ENCODE measurements at regions not wholly inside any gene's neighbourhood (a gene's known extent, or its start where the extent isn't known, plus 50 kb on each side); places are given as distances from the start of the nearest gene placed in this dataset.

DNA sequence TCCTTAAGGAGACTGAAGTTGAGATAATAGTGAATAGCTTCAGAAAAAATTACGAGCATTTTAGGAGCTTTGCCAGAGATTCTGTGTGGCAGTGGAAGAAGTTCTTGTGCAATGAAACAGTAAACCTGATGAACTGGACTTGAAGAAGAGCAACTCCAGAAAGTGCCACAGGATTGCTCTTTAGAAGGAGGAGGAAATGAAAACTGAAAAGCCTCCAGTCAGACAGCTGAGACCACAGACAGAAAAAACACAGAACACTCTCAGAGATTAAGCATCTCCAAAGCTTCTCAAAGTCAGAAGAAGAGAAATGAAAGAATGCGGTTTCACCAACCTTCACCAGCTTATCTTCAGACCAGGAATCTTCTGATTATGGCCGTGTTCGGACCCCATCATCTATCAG, 329.7 kb upstream of the CNTNAP5 start:
- H3K4me1 ChIP-seq (ENCODE audit: control insufficient read depth in 1 of 2, insufficient read depth in 2 of 2, low read length in 2 of 2) = peaks cover 32 to 40% of the 10 kb centered on the region in 2 donors
- WGBS (ENCODE audit: insufficient coverage) = 0% methylated on average over 1 of the region's 4 CpGs
- Mint-ChIP-seq H3K4me3 (no peak overlapping the region), H3K27ac (peak overlapping the region in 1 of 7 donors; percentile 51), H3K4me1 (peaks cover 53% of the 10 kb centered on the region), H3K27me3 (ENCODE audit: low read depth in 3 of 3) (no peaks in the 10 kb centered on the region), H3K9me3 (peaks cover 0 to 3% (median 0%) of the 10 kb centered on the region in 7 donors), H3K36me3 (no peaks in the 10 kb centered on the region)
- H3K27me3 ChIP-seq (ENCODE audit: control insufficient read depth in 2 of 2, insufficient read depth in 2 of 2, low read length in 2 of 2) = no peaks in the 10 kb centered on the region
- no peak for DNase-seq
- H4K20me1 ChIP-seq (ENCODE audit: insufficient read depth, low read length) = no peaks in the 10 kb centered on the region
- H3K9ac ChIP-seq (ENCODE audit: insufficient read depth, low read length, poor library complexity, severe bottlenecking) = no peak overlapping the region
- intact Hi-C loops (cut with micrococcal nuclease) = no loop called here
- H3K79me2 ChIP-seq (ENCODE audit: insufficient read depth, low read length) = no peaks in the 10 kb centered on the region
- no peak overlapping the region for H3K4me2 ChIP-seq (replicated peaks; ENCODE audit: extremely low read depth, low read length, poor library complexity, severe bottlenecking)
- H3K4me3 ChIP-seq (replicated peaks in 1 of 3; ENCODE audit: low read depth in 2 of 3, low read length in 3 of 3) = no peak overlapping the region
- no peaks in the 10 kb centered on the region for H3K36me3 ChIP-seq (replicated peaks in 1 of 2; ENCODE audit: control insufficient read depth in 1 of 2, insufficient read depth in 2 of 2, low read length in 2 of 2)
- TF ChIP-seq, protein P1, sequence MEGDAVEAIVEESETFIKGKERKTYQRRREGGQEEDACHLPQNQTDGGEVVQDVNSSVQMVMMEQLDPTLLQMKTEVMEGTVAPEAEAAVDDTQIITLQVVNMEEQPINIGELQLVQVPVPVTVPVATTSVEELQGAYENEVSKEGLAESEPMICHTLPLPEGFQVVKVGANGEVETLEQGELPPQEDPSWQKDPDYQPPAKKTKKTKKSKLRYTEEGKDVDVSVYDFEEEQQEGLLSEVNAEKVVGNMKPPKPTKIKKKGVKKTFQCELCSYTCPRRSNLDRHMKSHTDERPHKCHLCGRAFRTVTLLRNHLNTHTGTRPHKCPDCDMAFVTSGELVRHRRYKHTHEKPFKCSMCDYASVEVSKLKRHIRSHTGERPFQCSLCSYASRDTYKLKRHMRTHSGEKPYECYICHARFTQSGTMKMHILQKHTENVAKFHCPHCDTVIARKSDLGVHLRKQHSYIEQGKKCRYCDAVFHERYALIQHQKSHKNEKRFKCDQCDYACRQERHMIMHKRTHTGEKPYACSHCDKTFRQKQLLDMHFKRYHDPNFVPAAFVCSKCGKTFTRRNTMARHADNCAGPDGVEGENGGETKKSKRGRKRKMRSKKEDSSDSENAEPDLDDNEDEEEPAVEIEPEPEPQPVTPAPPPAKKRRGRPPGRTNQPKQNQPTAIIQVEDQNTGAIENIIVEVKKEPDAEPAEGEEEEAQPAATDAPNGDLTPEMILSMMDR (IDR thresholded peaks at IDR 0.05) = no peak
- H3K9me3 ChIP-seq (replicated peaks in 1 of 2; ENCODE audit: control insufficient read depth in 1 of 2, insufficient read depth in 1 of 2, low read length in 2 of 2) = no peaks in the 10 kb centered on the region
- H2AFZ ChIP-seq (ENCODE audit: insufficient read depth, low read depth, low read length, poor library complexity, severe bottlenecking) = no peak overlapping the region
- no peak overlapping the region for H3K27ac ChIP-seq (ENCODE audit: low read depth in 1 of 2, low read length in 2 of 2)

DNA sequence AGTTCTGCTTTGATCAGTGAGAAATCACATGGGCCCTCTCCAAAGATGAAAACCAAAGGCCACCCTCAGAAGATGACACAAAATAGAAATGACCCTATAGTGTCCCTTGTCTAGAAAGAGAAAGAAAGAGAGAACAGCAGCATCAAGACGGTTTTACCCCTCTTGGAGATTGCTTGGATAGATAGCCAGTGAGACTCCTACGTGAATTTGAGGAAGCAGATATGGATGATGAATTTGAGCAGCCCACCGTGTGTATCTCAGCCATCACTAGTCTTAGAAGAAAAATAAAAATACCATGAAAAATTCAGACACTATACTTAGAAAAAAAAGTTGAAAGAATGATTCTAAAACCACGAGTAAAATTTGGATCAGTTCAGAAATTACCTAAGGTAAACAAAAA, 329.1 kb upstream of the CNTNAP5 start:
- Histone ChIP-seq H3K79me2 (ENCODE audit: insufficient read depth, low read length) (no peaks in the 10 kb centered on the region), H3K27me3 (ENCODE audit: control insufficient read depth in 2 of 2, insufficient read depth in 2 of 2, low read length in 2 of 2) (no peaks in the 10 kb centered on the region), H3K9me3 (replicated peaks in 1 of 2; ENCODE audit: control insufficient read depth in 1 of 2, insufficient read depth in 1 of 2, low read length in 2 of 2) (no peaks in the 10 kb centered on the region), H3K4me3 (replicated peaks in 1 of 3; ENCODE audit: low read depth in 2 of 3, low read length in 3 of 3) (no peak overlapping the region), H3K36me3 (replicated peaks in 1 of 2; ENCODE audit: control insufficient read depth in 1 of 2, insufficient read depth in 2 of 2, low read length in 2 of 2) (no peaks in the 10 kb centered on the region), H3K4me2 (replicated peaks; ENCODE audit: extremely low read depth, low read length, poor library complexity, severe bottlenecking) (no peak overlapping the region), H3K27ac (ENCODE audit: low read depth in 1 of 2, low read length in 2 of 2) (no peak overlapping the region), H2AFZ (ENCODE audit: insufficient read depth, low read depth, low read length, poor library complexity, severe bottlenecking) (no peak overlapping the region), H4K20me1 (ENCODE audit: insufficient read depth, low read length) (no peaks in the 10 kb centered on the region), H3K9ac (ENCODE audit: insufficient read depth, low read length, poor library complexity, severe bottlenecking) (no peak overlapping the region), H3K4me1 (ENCODE audit: control insufficient read depth in 1 of 2, insufficient read depth in 2 of 2, low read length in 2 of 2) (peaks cover 32 to 40% of the 10 kb centered on the region in 2 donors)
- Mint-ChIP-seq H3K9me3 (peaks cover 0 to 3% (median 0%) of the 10 kb centered on the region in 7 donors), H3K4me1 (peaks cover 53% of the 10 kb centered on the region), H3K4me3 (no peak overlapping the region), H3K27ac (no peak overlapping the region), H3K27me3 (ENCODE audit: low read depth in 3 of 3) (no peaks in the 10 kb centered on the region), H3K36me3 (no peaks in the 10 kb centered on the region)
- TF ChIP-seq, protein P1 (IDR thresholded peaks at IDR 0.05) = no peak
- WGBS (ENCODE audit: insufficient coverage) = 60% methylated on average over 1 of the region's 4 CpGs
- no peak for DNase-seq
- intact Hi-C loops (cut with micrococcal nuclease) = no loop called here

Data from CD14-positive monocyte (primary cell).